ENCODE measurements at regions not wholly inside any gene's neighbourhood (a gene's known extent, or its start where the extent isn't known, plus 50 kb on each side); places are given as distances from the start of the nearest gene placed in this dataset.

DNA sequence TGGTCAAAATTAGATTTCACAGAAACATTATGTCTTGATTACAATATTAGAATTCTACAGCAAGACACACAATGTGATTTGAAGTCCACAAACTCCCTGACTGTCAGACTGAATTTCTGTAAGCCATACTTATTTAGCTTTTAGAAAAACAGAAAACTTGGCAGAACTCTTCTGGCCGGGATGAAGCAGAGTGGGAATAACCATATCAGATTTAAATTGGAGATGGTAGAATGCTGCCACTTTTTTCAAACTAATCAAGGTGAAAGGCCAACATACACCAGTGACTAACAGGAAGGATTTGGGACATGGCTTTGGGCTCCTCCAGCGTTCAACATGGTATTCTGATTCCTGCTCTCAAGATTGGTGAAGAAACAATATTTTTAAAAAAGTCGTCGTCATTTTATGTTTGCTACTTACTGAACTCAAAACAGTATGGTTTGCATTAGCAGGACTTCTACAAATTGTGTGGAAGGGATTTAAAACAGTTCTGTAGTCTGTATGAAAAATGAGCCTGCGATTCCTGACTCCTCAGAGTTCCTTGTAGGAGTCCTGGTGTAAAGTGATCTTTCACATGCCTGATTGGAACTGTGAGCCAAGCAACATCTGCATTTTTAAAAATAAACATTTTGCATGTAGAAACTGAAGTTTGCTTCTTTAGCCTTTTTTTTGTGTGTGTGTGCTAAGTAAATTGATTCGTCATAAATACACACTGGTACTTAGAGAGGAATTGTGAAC is 297.9 kb upstream of the SOX4 start:
- TF ChIP-seq POLR2A (IDR thresholded peaks at IDR 0.05; ENCODE audit: low read depth, low read length): no peak
- no peak for TF ChIP-seq TAF1 (IDR thresholded peaks at IDR 0.05; ENCODE audit: borderline replicate concordance, low read depth, low read length)
